HEK293 (cell line): ENCODE measurements at regions not wholly inside any gene's neighbourhood (a gene's known extent, or its start where the extent isn't known, plus 50 kb on each side); places are given as distances from the start of the nearest gene placed in this dataset.
A peak's percentile ranks its signal among the peaks of the same experiment; 100 is the strongest.

Experiments used
- CTCF ChIA-PET: fragments of 350-600 bp; formaldehyde crosslinking; extraction: SDS; loops from one replicate; lab custom pipeline; 2021; ENCODE audit warnings: antibody characterized with exemption; lab: Yijun Ruan, JAX
- POLR2A ChIA-PET: fragments of 300-600 bp; formaldehyde crosslinking; extraction: SDS; loops from one replicate; lab custom pipeline; 2020; ENCODE audit warnings: antibody characterized with exemption, inconsistent platforms; lab: Yijun Ruan, JAX
- H3K27ac ChIP-seq: fragments of 200-500 bp; sonication (Bioruptor generic); 2 replicates; pipeline ENCODE4 v1.5.1; 2014; ENCODE audit warnings: low read depth, low read length, control low read depth, inconsistent platforms; ENCODE audit errors: extremely low read depth
- H3K36me3 ChIP-seq, 2 experiments: fragments of 200-500 bp in 1 of 2; sonication (Bioruptor generic) in 1 of 2; 1 replicate in 1 of 2; 2 replicates in 1 of 2; pipeline ENCODE4 v1.5.1; 2014 to 2017; ENCODE audit warnings: inconsistent platforms in 2 of 2, low read length in 2 of 2; ENCODE audit not compliant: control insufficient read depth in 2 of 2, insufficient read depth in 1 of 2
- H3K4me1 ChIP-seq: fragments of 200-500 bp; sonication (Bioruptor generic); 2 replicates; pipeline ENCODE4 v1.5.1; 2014; ENCODE audit warnings: mild to moderate bottlenecking, low read length, inconsistent platforms; ENCODE audit not compliant: control insufficient read depth, insufficient read depth
- H3K4me3 ChIP-seq: 2 replicates; pipeline ENCODE4 v1.5.1; 2011; ENCODE audit warnings: low read depth, mild to moderate bottlenecking, control low read depth, low read length, moderate library complexity
- H3K9me3 ChIP-seq: fragments of 200-500 bp; sonication (Bioruptor generic); 2 replicates; pipeline ENCODE4 v1.5.1; 2014; ENCODE audit warnings: low read depth, low read length, inconsistent platforms; ENCODE audit not compliant: control insufficient read depth, insufficient read depth
- ATF2 ChIP-seq: fragments of 450-650 bp; formaldehyde crosslinking; IDR thresholded peaks from 2 replicates; pipeline ENCODE4 v1.5.1; 2016; ENCODE audit warnings: missing biosample characterization, missing genetic modification characterization, low read depth
- MYNN ChIP-seq: fragments of 450-650 bp; formaldehyde crosslinking; IDR thresholded peaks from 2 replicates; pipeline ENCODE4 v1.5.1; 2016; ENCODE audit warnings: missing biosample characterization, missing genetic modification characterization, borderline replicate concordance
- SCRT2 ChIP-seq: fragments of 450-650 bp; formaldehyde crosslinking; IDR thresholded peaks from 2 replicates; pipeline ENCODE4 v1.5.1; 2016; ENCODE audit warnings: missing biosample characterization, missing genetic modification characterization
- TCF7L2 ChIP-seq: IDR thresholded peaks from 2 replicates; pipeline ENCODE4 v1.6.1; 2011; ENCODE audit warnings: low read depth, mild to moderate bottlenecking, inconsistent platforms, low read length, moderate library complexity, borderline replicate concordance
- ZBTB1 ChIP-seq: fragments of 450-650 bp; formaldehyde crosslinking; IDR thresholded peaks from 2 replicates; pipeline ENCODE4 v1.5.1; 2016; ENCODE audit warnings: missing biosample characterization, missing genetic modification characterization
- ZFP37 ChIP-seq: fragments of 450-650 bp; formaldehyde crosslinking; IDR thresholded peaks from 2 replicates; pipeline ENCODE4 v1.5.1; 2016; ENCODE audit warnings: missing biosample characterization, missing genetic modification characterization
- ZNF214 ChIP-seq: fragments of 450-650 bp; formaldehyde crosslinking; IDR thresholded peaks from 2 replicates; pipeline ENCODE4 v1.5.1; 2017; ENCODE audit warnings: missing biosample characterization, mild to moderate bottlenecking, missing genetic modification characterization, borderline replicate concordance
- ZNF274 ChIP-seq, 2 experiments: fragments of 200-500 bp in 1 of 2; fragments of 450-650 bp in 1 of 2; sonication (Bioruptor generic) in 1 of 2; formaldehyde crosslinking in 1 of 2; IDR thresholded peaks; 2 replicates each; pipeline versions ENCODE4 v1.5.1 to v1.6.1; 2014 to 2016; ENCODE audit warnings: borderline replicate concordance in 1 of 2, inconsistent platforms in 1 of 2, low read length in 1 of 2, missing biosample characterization in 1 of 2, missing genetic modification characterization in 1 of 2
- ZNF394 ChIP-seq: fragments of 450-650 bp; formaldehyde crosslinking; IDR thresholded peaks from 2 replicates; pipeline ENCODE4 v1.5.1; 2016; ENCODE audit warnings: missing biosample characterization, missing genetic modification characterization, mild to moderate bottlenecking, moderate library complexity, borderline replicate concordance
- ZNF404 ChIP-seq: fragments of 450-650 bp; formaldehyde crosslinking; IDR thresholded peaks from 2 replicates; pipeline ENCODE4 v1.5.1; 2017; ENCODE audit warnings: missing biosample characterization, missing genetic modification characterization
- ZNF521 ChIP-seq: fragments of 450-650 bp; formaldehyde crosslinking; IDR thresholded peaks from 2 replicates; pipeline ENCODE4 v1.5.1; 2017; ENCODE audit warnings: missing biosample characterization, mild to moderate bottlenecking, missing genetic modification characterization
- ZNF555 ChIP-seq: fragments of 450-650 bp; formaldehyde crosslinking; conservative IDR thresholded peaks from 2 replicates; pipeline ENCODE4 v1.5.1; 2017; ENCODE audit warnings: missing biosample characterization, mild to moderate bottlenecking, missing genetic modification characterization, inconsistent platforms
- ZNF558 ChIP-seq: fragments of 450-650 bp; formaldehyde crosslinking; IDR thresholded peaks from 2 replicates; pipeline ENCODE4 v1.5.1; 2016; ENCODE audit warnings: missing biosample characterization, missing genetic modification characterization
- ZNF585B ChIP-seq: fragments of 450-650 bp; formaldehyde crosslinking; IDR thresholded peaks from 2 replicates; pipeline ENCODE4 v1.5.1; 2016; ENCODE audit warnings: missing biosample characterization, missing genetic modification characterization
- ZNF610 ChIP-seq: fragments of 450-650 bp; formaldehyde crosslinking; IDR thresholded peaks from 2 replicates; pipeline ENCODE4 v1.5.1; 2016; ENCODE audit warnings: missing biosample characterization, missing genetic modification characterization, borderline replicate concordance
- ZNF701 ChIP-seq: fragments of 450-650 bp; formaldehyde crosslinking; IDR thresholded peaks from 2 replicates; pipeline ENCODE4 v1.5.1; 2016; ENCODE audit warnings: missing biosample characterization, missing genetic modification characterization
- ZNF768 ChIP-seq: fragments of 450-650 bp; formaldehyde crosslinking; IDR thresholded peaks from 2 replicates; pipeline ENCODE4 v1.5.1; 2018; ENCODE audit warnings: missing biosample characterization, mild to moderate bottlenecking, missing genetic modification characterization
- ZSCAN18 ChIP-seq: fragments of 450-650 bp; formaldehyde crosslinking; IDR thresholded peaks from 2 replicates; pipeline ENCODE4 v1.5.1; 2016; ENCODE audit warnings: missing biosample characterization, missing genetic modification characterization
- ZXDB ChIP-seq: fragments of 450-650 bp; formaldehyde crosslinking; IDR thresholded peaks from 2 replicates; pipeline ENCODE4 v1.5.1; 2016; ENCODE audit warnings: missing biosample characterization, missing genetic modification characterization
- TF ChIP-seq, protein P1 (sequence below): fragments of 450-650 bp; formaldehyde crosslinking; IDR thresholded peaks from 2 replicates; pipeline ENCODE4 v1.5.1; 2016; ENCODE audit warnings: missing biosample characterization, missing genetic modification characterization

GRCh38 chr2:12008425-12009061 is 262.1 kb downstream of the LPIN1 start:
- peaks cover 14% of the 10 kb centered on the region for H3K4me1 ChIP-seq
- no peak for TF ChIP-seq ZNF555
- TF ChIP-seq, protein P1, sequence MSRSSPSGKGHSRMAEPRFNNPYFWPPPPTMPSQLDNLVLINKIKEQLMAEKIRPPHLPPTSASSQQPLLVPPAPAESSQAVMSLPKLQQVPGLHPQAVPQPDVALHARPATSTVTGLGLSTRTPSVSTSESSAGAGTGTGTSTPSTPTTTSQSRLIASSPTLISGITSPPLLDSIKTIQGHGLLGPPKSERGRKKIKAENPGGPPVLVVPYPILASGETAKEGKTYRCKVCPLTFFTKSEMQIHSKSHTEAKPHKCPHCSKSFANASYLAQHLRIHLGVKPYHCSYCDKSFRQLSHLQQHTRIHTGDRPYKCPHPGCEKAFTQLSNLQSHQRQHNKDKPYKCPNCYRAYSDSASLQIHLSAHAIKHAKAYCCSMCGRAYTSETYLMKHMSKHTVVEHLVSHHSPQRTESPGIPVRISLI (tag by site-specific recombination), result no peak
- no peak for TF ChIP-seq ZNF521 (tag by site-specific recombination)
- no peak for TF ChIP-seq ZNF404
- no peak for TF ChIP-seq ZNF274 (IDR thresholded peaks at IDR 0.05; ENCODE audit: low read length)
- no peak for TF ChIP-seq ZNF274 (tag by site-specific recombination; IDR thresholded peaks at IDR 0.05; ENCODE audit: borderline replicate concordance)
- TF ChIP-seq ZXDB (tag by site-specific recombination), result no peak
- TF ChIP-seq ZNF585B (tag by site-specific recombination), result no peak
- TF ChIP-seq ZNF768 (tag by site-specific recombination), result no peak
- no peak for TF ChIP-seq ZNF610 (tag by site-specific recombination)
- no peak for TF ChIP-seq ZBTB1
- no peak for TF ChIP-seq ZSCAN18 (tag by site-specific recombination)
- TF ChIP-seq MYNN (tag by site-specific recombination), result no peak
- no peak for TF ChIP-seq TCF7L2
- no peak for TF ChIP-seq ZNF558 (tag by site-specific recombination)
- no peak for TF ChIP-seq ZNF214 (tag by site-specific recombination)
- TF ChIP-seq ZNF394 (tag by site-specific recombination), result no peak
- POLR2A ChIA-PET, result no interaction called here
- no peak overlapping the region for H3K27ac ChIP-seq
- CTCF ChIA-PET, result no interaction called here
- no peak overlapping the region for H3K4me3 ChIP-seq
- H3K36me3 ChIP-seq, result no peaks in the 10 kb centered on the region
- no peaks in the 10 kb centered on the region for H3K9me3 ChIP-seq

DNA sequence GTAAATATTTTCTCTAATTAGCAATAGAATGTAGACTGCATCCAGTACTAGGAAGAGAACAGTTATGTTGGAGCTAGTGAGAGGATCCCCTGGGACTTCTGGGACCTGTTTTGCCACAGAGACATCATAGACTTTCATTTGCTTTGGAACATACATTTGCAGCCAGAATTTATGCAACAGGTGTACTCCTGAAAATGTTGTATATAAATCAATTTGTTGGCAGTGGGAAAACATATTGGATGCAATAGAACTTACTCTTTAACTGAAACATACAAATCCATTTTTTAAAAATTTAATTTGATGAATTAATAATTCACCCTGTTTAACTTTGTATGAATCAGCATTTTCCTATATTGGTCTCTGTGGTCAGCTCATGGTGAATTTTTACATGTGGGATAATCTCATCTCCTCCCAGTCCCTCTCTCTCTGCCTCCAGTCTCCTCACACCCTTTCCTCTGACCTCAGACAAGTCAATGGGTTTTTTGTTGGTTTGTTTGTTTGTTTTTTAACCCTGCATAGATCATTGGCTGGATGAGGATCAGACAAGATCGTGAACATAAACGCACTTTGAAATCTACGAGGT is 263.0 kb downstream of the LPIN1 start:
- H3K36me3 ChIP-seq, result no peaks in the 10 kb centered on the region
- peaks cover 14% of the 10 kb centered on the region for H3K4me1 ChIP-seq
- H3K4me3 ChIP-seq, result no peak overlapping the region
- H3K27ac ChIP-seq, result no peak overlapping the region
- TF ChIP-seq ZFP37 (no peak), SCRT2 (tag by site-specific recombination) (peak; percentile 93)
- ChIA-PET CTCF (no interaction called here), POLR2A (no interaction called here)
- H3K9me3 ChIP-seq, result no peaks in the 10 kb centered on the region

DNA sequence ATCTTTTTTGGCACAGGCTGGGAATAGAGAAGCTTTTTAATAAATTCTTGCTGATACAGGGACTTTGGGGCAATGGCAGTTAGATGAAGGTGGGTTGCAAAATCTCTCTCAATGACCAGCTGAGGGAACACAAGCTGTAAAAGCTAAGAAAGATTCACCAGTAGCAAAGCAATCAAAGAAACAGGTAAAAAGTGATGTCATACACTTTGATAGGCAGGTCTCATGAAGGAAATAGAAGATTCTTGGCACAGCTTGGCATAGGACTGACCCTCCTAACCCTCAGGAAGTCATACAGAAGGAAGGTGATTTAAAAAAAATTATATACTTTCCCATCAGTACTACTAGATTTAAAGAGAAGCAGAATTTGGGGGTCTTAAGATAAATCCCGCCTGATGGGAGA is 263.6 kb downstream of the LPIN1 start:
- CTCF ChIA-PET, result interaction anchor here (0.9 kb wide), 1 partner anchor 44 kb away, joined by 3 read pairs; no protein-coding TSS in a partner anchor
- Histone ChIP-seq H3K9me3 (no peaks in the 10 kb centered on the region), H3K36me3 (no peaks in the 10 kb centered on the region), H3K4me1 (peaks cover 14% of the 10 kb centered on the region), H3K27ac (no peak overlapping the region), H3K4me3 (no peak overlapping the region)
- TF ChIP-seq ZNF701 (no peak), ATF2 (tag by site-specific recombination) (peak; percentile 63; the same call in 1 of the 2 replicates)
- POLR2A ChIA-PET, result no interaction called here
